A549 (cell line): ENCODE measurements at regions not wholly inside any gene's neighbourhood (a gene's known extent, or its start where the extent isn't known, plus 50 kb on each side); places are given as distances from the start of the nearest gene placed in this dataset.
"Not testable (repeated sequence)": the region's sequence is repeated elsewhere in the genome, so short reads cannot be mapped to it uniquely, and the experiment has no call there.

ENCODE experiments used
- CHD4 ChIP-seq: fragments of 200-600 bp; sonication (generic); IDR thresholded peaks from 2 replicates; pipeline ENCODE4 v1.6.1; 2016; ENCODE audit warnings: antibody characterized with exemption, mild to moderate bottlenecking, borderline replicate concordance
- EHMT2 ChIP-seq: fragments of 200-600 bp; sonication (generic); IDR thresholded peaks from 2 replicates; pipeline ENCODE4 v1.6.1; 2016; ENCODE audit warnings: antibody characterized with exemption, low read depth, mild to moderate bottlenecking, moderate library complexity
- EP300 ChIP-seq, 2 experiments: fragments of >200 bp; sonication (Bioruptor Twin); formaldehyde crosslinking; IDR thresholded peaks; 2 replicates in 1 of 2; 3 replicates in 1 of 2; pipeline ENCODE4 v1.6.1; 2016 to 2017
- FOSL2 ChIP-seq, 2 experiments: fragments of 450-650 bp in 1 of 2; fragments of >200 bp in 1 of 2; sonication (Bioruptor Twin) in 1 of 2; formaldehyde crosslinking; IDR thresholded peaks; 2 replicates each; pipeline versions ENCODE4 v1.5.0 to v1.6.1; 2016 to 2020; ENCODE audit warnings: mild to moderate bottlenecking in 1 of 2, moderate library complexity in 1 of 2
- HEYL ChIP-seq: fragments of 250-450 bp; sonication (Bioruptor Pico); IDR thresholded peaks from 2 replicates; pipeline ENCODE4 v1.8.0; 2021; ENCODE audit warnings: mild to moderate bottlenecking, moderate library complexity
- NR3C1 ChIP-seq: fragments of >200 bp; sonication (Bioruptor Twin); formaldehyde crosslinking; IDR thresholded peaks from 3 replicates; pipeline ENCODE4 v1.6.1; 2017
- PBX3 ChIP-seq: IDR thresholded peaks from 2 replicates; pipeline ENCODE4 v1.6.1; 2012
- POLR2A ChIP-seq: IDR thresholded peaks from 2 replicates; pipeline ENCODE4 v1.6.1; 2012; ENCODE audit warnings: mild to moderate bottlenecking, low read length
- POLR2AphosphoS2 ChIP-seq: conservative IDR thresholded peaks from 2 replicates; pipeline ENCODE4 v1.6.1; 2012; ENCODE audit warnings: low read length, improper control_type of control experiment, inconsistent platforms
- RAD21 ChIP-seq, 2 experiments: fragments of >200 bp in 1 of 2; sonication (Bioruptor Twin) in 1 of 2; formaldehyde crosslinking in 1 of 2; IDR thresholded peaks in 1 of 2; conservative IDR thresholded peaks in 1 of 2; 2 replicates in 1 of 2; 3 replicates in 1 of 2; pipeline ENCODE4 v1.6.1; 2012 to 2018; ENCODE audit warnings: inconsistent platforms in 1 of 2
- REST ChIP-seq: fragments of 200-600 bp; sonication (generic); IDR thresholded peaks from 2 replicates; pipeline ENCODE4 v1.6.1; 2016; ENCODE audit warnings: antibody characterized with exemption, mild to moderate bottlenecking, moderate library complexity
- SMC3 ChIP-seq: fragments of >200 bp; sonication (Bioruptor Twin); formaldehyde crosslinking; IDR thresholded peaks from 3 replicates; pipeline ENCODE4 v1.6.1; 2018; ENCODE audit warnings: inconsistent platforms
- TF ChIP-seq, protein P1 (sequence below): fragments of >200 bp; sonication (Bioruptor Twin); formaldehyde crosslinking; IDR thresholded peaks from 3 replicates; pipeline ENCODE4 v1.5.1; 2016

DNA sequence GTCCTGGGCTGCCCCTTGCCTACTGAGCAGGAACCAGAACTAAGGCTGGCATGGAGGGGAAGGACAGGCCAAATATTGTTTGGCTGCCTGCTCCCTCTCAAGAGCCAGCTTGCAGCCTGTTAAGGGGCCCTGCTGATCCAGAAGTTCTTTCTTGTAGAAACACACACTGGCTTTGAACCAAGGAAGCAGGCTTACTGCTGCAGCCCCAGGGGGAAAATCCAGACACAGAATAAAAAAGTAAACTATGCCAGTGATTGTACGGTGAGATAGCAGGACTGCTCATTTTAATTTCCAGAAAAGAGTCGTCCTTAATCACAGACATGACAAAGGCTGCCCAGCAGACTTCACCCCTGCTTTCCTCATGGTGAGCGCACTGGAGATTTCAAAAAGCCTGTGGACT is 371.6 kb downstream of the ANAPC1 start:
- not testable (repeated sequence) for TF ChIP-seq HEYL (CRISPR knock-in tag); PBX3; SMC3; REST; RAD21 (conservative IDR thresholded peaks at IDR 0.05 in 1 of 2, IDR thresholded peaks at IDR 0.05 in 1 of 2); CHD4; EHMT2; NR3C1; FOSL2 (IDR thresholded peaks at IDR 0.05); FOSL2 (CRISPR knock-in tag; IDR thresholded peaks at IDR 0.05); POLR2AphosphoS2; EP300 (IDR thresholded peaks at IDR 0.05); POLR2A
- TF ChIP-seq, protein P1, sequence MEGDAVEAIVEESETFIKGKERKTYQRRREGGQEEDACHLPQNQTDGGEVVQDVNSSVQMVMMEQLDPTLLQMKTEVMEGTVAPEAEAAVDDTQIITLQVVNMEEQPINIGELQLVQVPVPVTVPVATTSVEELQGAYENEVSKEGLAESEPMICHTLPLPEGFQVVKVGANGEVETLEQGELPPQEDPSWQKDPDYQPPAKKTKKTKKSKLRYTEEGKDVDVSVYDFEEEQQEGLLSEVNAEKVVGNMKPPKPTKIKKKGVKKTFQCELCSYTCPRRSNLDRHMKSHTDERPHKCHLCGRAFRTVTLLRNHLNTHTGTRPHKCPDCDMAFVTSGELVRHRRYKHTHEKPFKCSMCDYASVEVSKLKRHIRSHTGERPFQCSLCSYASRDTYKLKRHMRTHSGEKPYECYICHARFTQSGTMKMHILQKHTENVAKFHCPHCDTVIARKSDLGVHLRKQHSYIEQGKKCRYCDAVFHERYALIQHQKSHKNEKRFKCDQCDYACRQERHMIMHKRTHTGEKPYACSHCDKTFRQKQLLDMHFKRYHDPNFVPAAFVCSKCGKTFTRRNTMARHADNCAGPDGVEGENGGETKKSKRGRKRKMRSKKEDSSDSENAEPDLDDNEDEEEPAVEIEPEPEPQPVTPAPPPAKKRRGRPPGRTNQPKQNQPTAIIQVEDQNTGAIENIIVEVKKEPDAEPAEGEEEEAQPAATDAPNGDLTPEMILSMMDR = not testable (repeated sequence)
